ENCODE measurements at regions not wholly inside any gene's neighbourhood (a gene's known extent, or its start where the extent isn't known, plus 50 kb on each side); places are given as distances from the start of the nearest gene placed in this dataset.

DNA sequence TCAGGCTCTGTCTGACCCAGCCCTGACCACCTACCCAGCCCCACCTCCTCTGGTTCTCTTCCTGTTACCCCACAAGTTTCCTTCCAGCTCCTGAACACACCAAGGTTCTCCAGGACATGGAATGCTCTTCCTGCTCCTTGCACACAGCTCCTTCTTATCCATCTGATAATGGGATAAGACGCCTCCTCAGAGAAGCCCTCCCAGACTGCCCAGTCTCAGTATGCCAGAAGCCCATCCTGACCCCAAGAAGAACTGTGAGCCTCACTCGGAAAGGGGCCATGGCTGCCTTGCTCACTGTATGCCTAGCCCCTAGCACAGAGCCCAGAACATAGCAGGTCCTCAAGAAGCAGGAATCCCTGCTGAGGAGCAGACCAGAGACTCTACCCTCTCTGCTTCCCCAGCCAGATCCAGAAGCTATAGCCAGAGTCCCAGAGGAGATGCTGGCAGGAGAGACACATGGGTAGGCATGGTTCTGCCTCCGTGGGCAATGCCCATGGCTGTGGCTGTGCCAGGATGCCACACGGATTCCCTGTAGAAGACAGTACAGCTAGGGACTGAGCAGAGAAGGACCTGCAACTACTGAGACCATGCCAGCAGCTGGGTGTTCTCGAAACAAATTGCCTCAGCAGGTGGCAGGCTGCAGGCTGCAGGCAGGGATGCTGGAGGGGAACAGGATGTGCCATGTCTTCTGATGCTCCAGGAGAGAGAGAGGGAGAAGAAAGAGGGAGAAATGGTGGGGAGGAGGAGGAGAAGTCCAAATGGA is 74.0 kb upstream of the LINGO1 start:
- TF ChIP-seq CTCF (IDR thresholded peaks at IDR 0.05) (no peak), EP300 (IDR thresholded peaks at IDR 0.05) (no peak)
